Peyer's patch (tissue), 4 donors: ENCODE measurements at regions not wholly inside any gene's neighbourhood (a gene's known extent, or its start where the extent isn't known, plus 50 kb on each side); places are given as distances from the start of the nearest gene placed in this dataset.

Experiments used
- CTCF ChIP-seq, 6 experiments: fragments of 450-650 bp in 4 of 6; fragments of 200-600 bp in 2 of 6; sonication (generic) in 1 of 6; IDR thresholded peaks; one replicate each; pipeline ENCODE4 v1.5.1; 2017 to 2019; ENCODE audit warnings: antibody characterized with exemption in 6 of 6, mild to moderate bottlenecking in 3 of 6, moderate library complexity in 1 of 6
- POLR2A ChIP-seq, 2 donors: fragments of 450-650 bp; IDR thresholded peaks; one replicate each; pipeline ENCODE4 v1.5.1; 2017; ENCODE audit warnings: antibody characterized with exemption in 2 of 2, mild to moderate bottlenecking in 2 of 2, moderate library complexity in 2 of 2

DNA sequence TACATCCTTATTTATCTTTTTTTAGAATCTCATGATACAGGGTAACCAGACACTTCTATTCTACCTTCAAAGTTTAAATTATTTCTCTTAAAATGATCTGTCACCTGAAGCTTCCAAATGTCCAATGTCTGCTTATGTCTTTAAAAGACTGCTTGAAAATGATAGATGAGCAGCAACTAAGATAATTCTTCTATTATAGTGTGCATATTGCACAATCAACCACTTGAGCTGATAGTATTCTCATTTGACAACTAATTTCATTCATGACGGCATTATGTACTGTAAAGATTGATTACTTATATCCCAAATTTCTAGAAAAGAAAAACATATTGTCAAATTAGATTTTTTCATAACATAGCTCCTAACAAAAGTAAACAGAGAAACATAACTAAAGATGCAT, 1478.2 kb upstream of the MIR17HG start:
- TF ChIP-seq CTCF (IDR thresholded peaks at IDR 0.05) = no peak
- TF ChIP-seq POLR2A (IDR thresholded peaks at IDR 0.05) = no peak
